RWPE1 (cell line): ENCODE measurements at regions not wholly inside any gene's neighbourhood (a gene's known extent, or its start where the extent isn't known, plus 50 kb on each side); places are given as distances from the start of the nearest gene placed in this dataset.

Source experiments
- CTCF ChIA-PET: fragments of 350-600 bp; sonication (Branson Sonifier 250); formaldehyde crosslinking; extraction: SDS; loops from one replicate; lab custom pipeline; 2021; lab: Yijun Ruan, JAX
- POLR2A ChIA-PET: fragments of 400-600 bp; formaldehyde crosslinking; extraction: SDS; loops from one replicate; lab custom pipeline; 2020; ENCODE audit warnings: antibody characterized with exemption; ENCODE audit not compliant: low non-redundant PET; lab: Yijun Ruan, JAX
- DNase-seq: peaks from one replicate; pipeline ENCODE4 v3.0.0; 2012; ENCODE audit warnings: low spot score
- H3K27ac ChIP-seq: fragments of 450-650 bp; 2 replicates; pipeline ENCODE4 v1.5.1; 2017
- TF ChIP-seq, protein P1 (sequence below): fragments of 450-650 bp; conservative IDR thresholded peaks from 2 replicates; pipeline ENCODE4 v1.5.1; 2017; ENCODE audit warnings: low read depth, mild to moderate bottlenecking

DNA sequence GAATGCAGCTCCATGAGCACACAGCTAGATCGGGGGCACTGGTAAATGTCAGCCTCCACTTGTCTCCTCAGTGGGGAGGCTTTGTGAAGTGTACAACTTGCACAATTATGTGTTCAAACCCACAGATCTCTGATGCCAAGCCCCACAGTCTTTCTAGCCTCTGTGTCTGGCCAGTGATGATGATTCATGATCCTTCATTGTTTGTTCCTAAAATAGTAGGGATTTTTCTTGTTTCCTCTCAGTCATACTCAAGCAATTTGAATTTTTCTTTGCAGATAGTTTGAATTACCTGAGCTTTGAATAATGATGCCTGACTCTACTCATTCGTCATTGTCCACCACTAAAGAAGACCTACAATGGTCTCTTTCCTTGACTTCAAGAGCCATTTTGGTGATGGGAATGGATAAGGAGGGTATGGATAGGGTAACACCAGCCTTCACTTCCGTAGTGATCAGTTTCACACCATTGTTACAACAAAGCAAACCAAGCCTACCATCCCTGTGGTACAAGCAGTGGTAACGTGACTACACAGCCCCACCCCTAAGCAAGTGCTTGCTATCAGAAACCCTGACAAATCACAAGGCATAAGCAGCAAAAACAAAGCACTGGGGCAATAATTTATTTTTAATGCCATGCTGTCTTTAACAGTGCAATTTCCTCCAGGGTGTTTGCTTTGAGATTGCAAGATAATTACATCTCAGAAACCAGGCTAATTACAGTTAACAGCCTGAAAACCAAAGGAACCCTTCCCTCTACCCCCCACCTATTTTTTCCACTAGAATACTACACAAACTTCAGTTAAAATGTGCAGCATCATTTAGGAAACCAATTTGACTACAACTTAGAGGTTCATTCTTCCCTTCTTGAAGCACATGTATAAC, 114.1 kb upstream of the PPP2R3A start:
- ChIA-PET POLR2A (no interaction called here), CTCF (interaction anchor here (0.5 kb wide), 1 partner anchor 215 kb away, joined by 3 read pairs; no protein-coding TSS in a partner anchor)
- H3K27ac ChIP-seq, result no peak overlapping the region
- no peak for DNase-seq
- TF ChIP-seq, protein P1, sequence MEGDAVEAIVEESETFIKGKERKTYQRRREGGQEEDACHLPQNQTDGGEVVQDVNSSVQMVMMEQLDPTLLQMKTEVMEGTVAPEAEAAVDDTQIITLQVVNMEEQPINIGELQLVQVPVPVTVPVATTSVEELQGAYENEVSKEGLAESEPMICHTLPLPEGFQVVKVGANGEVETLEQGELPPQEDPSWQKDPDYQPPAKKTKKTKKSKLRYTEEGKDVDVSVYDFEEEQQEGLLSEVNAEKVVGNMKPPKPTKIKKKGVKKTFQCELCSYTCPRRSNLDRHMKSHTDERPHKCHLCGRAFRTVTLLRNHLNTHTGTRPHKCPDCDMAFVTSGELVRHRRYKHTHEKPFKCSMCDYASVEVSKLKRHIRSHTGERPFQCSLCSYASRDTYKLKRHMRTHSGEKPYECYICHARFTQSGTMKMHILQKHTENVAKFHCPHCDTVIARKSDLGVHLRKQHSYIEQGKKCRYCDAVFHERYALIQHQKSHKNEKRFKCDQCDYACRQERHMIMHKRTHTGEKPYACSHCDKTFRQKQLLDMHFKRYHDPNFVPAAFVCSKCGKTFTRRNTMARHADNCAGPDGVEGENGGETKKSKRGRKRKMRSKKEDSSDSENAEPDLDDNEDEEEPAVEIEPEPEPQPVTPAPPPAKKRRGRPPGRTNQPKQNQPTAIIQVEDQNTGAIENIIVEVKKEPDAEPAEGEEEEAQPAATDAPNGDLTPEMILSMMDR, result no peak

DNA sequence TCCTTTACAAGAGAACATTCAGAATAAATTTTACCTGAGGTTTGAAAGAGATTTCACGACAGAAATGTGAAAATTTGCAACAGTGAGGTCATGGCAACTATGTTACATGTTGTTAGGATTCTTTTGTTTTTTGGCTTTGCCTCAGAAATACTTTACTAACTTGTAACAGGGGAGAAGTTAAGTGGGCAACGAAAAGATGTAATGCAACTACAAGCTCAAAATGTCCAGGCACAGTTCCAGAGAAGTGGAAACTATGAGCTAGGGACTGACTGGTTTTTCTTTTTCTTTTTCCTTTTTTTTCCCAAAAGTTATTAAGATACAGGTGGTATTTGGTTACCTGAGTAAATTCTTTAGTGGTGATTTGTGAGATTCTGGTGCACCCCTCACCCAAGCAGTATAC, 111.5 kb upstream of the PPP2R3A start:
- TF ChIP-seq, protein P1, result no peak
- no peak for DNase-seq
- ChIA-PET CTCF (interaction anchor here (0.5 to 0.6 kb wide), 2 partner anchors 81 to 585 kb away, joined by 5 to 8 read pairs; no protein-coding TSS in a partner anchor), POLR2A (no interaction called here)
- H3K27ac ChIP-seq, result no peak overlapping the region

DNA sequence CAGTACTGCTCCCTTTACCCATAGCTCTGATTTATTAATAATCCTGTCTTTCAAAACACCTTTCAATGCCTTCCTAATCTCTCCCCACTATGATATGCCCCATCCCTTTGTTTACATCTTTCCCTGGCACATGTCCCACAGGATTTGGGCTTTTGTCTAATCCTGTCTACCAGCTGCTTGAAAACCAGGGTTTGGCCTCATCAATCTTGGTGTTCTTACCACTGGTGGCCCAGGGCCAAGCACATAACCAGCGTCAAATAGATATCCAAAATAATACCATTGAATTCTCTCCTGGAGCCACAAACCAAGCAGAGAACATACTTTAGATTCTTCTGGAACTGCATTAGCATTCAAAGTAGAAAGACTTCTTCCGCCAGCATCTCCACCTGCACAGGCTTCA, 104.8 kb upstream of the PPP2R3A start:
- no peak for DNase-seq
- TF ChIP-seq, protein P1, result no peak
- ChIA-PET CTCF (no interaction called here), POLR2A (no interaction called here)
- H3K27ac ChIP-seq, result no peak overlapping the region

DNA sequence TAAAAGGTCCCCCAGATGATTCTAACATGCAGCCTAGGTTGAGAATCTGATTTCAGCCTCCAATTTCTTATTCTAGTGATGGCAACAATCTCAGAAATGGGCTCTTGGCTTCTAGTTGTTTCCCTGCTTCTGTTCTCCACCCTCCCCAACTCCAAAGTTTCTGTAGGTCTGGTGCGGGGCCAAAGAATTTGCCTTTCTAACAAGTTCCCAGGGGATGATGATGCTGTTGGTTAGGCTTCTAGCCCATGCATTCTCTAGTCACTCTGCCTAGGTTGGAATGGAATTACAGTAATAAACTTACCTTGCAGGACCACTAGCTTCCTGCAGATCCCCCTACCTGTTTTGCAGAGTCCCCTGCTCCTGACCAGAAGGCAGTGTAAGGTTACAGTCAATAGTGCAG, 103.2 kb upstream of the PPP2R3A start:
- CTCF ChIA-PET, result no interaction called here
- TF ChIP-seq, protein P1, result no peak
- POLR2A ChIA-PET, result no interaction called here
- no peak overlapping the region for H3K27ac ChIP-seq
- DNase-seq, result no peak

DNA sequence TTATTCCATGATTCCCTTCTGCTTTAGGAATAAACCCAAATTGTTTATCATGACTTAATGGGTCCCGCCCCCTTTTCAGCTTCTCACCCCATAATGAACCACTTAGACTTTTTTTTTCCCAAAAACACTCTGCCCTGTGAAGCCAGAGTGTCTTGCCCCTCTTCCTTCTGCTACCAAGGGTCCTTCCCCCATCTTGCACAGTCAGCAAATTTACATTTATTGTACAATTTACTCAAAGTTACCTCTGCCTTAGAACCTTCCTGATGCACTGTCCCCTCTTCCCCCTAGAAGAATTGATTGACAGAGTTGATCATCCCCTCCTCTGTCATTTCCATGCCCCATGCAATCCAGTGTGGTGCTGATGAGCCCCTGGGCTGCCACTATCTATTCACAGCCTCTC, 101.5 kb upstream of the PPP2R3A start:
- ChIA-PET POLR2A (no interaction called here), CTCF (no interaction called here)
- TF ChIP-seq, protein P1, result no peak
- H3K27ac ChIP-seq, result no peak overlapping the region
- DNase-seq, result no peak

DNA sequence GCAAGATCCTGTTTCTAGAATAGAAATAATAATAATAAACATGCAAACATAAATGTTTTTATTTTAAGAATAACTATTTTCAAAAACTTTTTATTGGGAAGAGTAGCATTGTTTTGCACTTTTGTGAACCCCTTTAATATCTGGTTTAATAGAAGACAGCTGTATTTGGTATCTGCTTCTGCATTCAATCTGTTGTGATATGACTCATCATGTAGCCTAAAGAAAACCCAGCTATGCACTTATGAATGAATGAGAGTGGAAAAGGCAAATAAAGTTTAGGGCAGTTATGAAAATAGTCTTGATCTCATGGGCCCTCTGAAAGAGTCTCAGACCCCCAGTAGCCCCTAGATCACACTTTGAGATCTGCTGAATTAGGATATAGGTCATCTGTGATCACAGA, 100.4 kb upstream of the PPP2R3A start:
- TF ChIP-seq, protein P1, result no peak
- ChIA-PET POLR2A (no interaction called here), CTCF (interaction anchor here (0.5 kb wide), 1 partner anchor 208 kb away, joined by 4 read pairs; no protein-coding TSS in a partner anchor)
- H3K27ac ChIP-seq, result no peak overlapping the region
- no peak for DNase-seq
